ENCODE measurements at regions not wholly inside any gene's neighbourhood (a gene's known extent, or its start where the extent isn't known, plus 50 kb on each side); places are given as distances from the start of the nearest gene placed in this dataset.

DNA sequence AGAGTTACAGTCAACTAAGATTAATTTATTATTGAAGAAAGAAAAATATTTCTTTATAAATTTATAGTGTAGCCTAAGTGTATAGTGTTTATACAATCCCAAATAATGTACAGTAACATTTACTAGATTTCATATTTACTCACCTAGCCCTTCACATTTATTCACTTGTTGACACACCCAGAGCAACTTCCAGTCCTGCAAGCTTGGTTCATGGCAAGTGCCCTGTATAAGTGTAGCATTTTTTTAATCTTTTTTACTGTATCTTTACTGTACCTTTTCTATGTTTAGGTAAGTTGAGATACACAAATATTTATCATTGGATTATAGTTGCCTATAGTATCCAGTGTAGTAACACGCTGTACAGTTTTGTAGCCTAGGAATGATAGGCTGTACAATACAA lies 119.9 kb downstream of the SPATA31D1 start:
- TF ChIP-seq ZNF114 (tag by site-specific recombination; IDR thresholded peaks at IDR 0.05) (no peak), ZNF391 (tag by site-specific recombination; IDR thresholded peaks at IDR 0.05; ENCODE audit: borderline replicate concordance, low read depth) (no peak)
- TF ChIP-seq, protein P1, sequence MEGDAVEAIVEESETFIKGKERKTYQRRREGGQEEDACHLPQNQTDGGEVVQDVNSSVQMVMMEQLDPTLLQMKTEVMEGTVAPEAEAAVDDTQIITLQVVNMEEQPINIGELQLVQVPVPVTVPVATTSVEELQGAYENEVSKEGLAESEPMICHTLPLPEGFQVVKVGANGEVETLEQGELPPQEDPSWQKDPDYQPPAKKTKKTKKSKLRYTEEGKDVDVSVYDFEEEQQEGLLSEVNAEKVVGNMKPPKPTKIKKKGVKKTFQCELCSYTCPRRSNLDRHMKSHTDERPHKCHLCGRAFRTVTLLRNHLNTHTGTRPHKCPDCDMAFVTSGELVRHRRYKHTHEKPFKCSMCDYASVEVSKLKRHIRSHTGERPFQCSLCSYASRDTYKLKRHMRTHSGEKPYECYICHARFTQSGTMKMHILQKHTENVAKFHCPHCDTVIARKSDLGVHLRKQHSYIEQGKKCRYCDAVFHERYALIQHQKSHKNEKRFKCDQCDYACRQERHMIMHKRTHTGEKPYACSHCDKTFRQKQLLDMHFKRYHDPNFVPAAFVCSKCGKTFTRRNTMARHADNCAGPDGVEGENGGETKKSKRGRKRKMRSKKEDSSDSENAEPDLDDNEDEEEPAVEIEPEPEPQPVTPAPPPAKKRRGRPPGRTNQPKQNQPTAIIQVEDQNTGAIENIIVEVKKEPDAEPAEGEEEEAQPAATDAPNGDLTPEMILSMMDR (tag by site-specific recombination; IDR thresholded peaks at IDR 0.05), result no peak
